HEK293 (cell line): ENCODE measurements at regions not wholly inside any gene's neighbourhood (a gene's known extent, or its start where the extent isn't known, plus 50 kb on each side); places are given as distances from the start of the nearest gene placed in this dataset.
A peak's percentile ranks its signal among the peaks of the same experiment; 100 is the strongest.

Experiments used
- CTCF ChIA-PET: fragments of 350-600 bp; formaldehyde crosslinking; extraction: SDS; loops from one replicate; lab custom pipeline; 2021; ENCODE audit warnings: antibody characterized with exemption; lab: Yijun Ruan, JAX
- POLR2A ChIA-PET: fragments of 300-600 bp; formaldehyde crosslinking; extraction: SDS; loops from one replicate; lab custom pipeline; 2020; ENCODE audit warnings: antibody characterized with exemption, inconsistent platforms; lab: Yijun Ruan, JAX
- H3K27ac ChIP-seq: fragments of 200-500 bp; sonication (Bioruptor generic); 2 replicates; pipeline ENCODE4 v1.5.1; 2014; ENCODE audit warnings: low read depth, low read length, control low read depth, inconsistent platforms; ENCODE audit errors: extremely low read depth
- H3K36me3 ChIP-seq, 2 experiments: fragments of 200-500 bp in 1 of 2; sonication (Bioruptor generic) in 1 of 2; 1 replicate in 1 of 2; 2 replicates in 1 of 2; pipeline ENCODE4 v1.5.1; 2014 to 2017; ENCODE audit warnings: inconsistent platforms in 2 of 2, low read length in 2 of 2; ENCODE audit not compliant: control insufficient read depth in 2 of 2, insufficient read depth in 1 of 2
- H3K4me1 ChIP-seq: fragments of 200-500 bp; sonication (Bioruptor generic); 2 replicates; pipeline ENCODE4 v1.5.1; 2014; ENCODE audit warnings: mild to moderate bottlenecking, low read length, inconsistent platforms; ENCODE audit not compliant: control insufficient read depth, insufficient read depth
- H3K4me3 ChIP-seq: 2 replicates; pipeline ENCODE4 v1.5.1; 2011; ENCODE audit warnings: low read depth, mild to moderate bottlenecking, control low read depth, low read length, moderate library complexity
- H3K9me3 ChIP-seq: fragments of 200-500 bp; sonication (Bioruptor generic); 2 replicates; pipeline ENCODE4 v1.5.1; 2014; ENCODE audit warnings: low read depth, low read length, inconsistent platforms; ENCODE audit not compliant: control insufficient read depth, insufficient read depth
- GLI2 ChIP-seq: fragments of 450-650 bp; formaldehyde crosslinking; IDR thresholded peaks from 2 replicates; pipeline ENCODE4; 2017; ENCODE audit warnings: missing biosample characterization, missing genetic modification characterization, low read depth, borderline replicate concordance
- GLIS1 ChIP-seq: fragments of 450-650 bp; formaldehyde crosslinking; IDR thresholded peaks from 2 replicates; pipeline ENCODE4 v1.5.1; 2016; ENCODE audit warnings: missing biosample characterization, missing genetic modification characterization
- YY2 ChIP-seq: fragments of 450-650 bp; formaldehyde crosslinking; IDR thresholded peaks from 2 replicates; pipeline ENCODE4 v1.5.1; 2016; ENCODE audit warnings: missing biosample characterization, missing genetic modification characterization
- ZBTB48 ChIP-seq: fragments of 450-650 bp; formaldehyde crosslinking; IDR thresholded peaks from 2 replicates; pipeline ENCODE4 v1.5.1; 2016; ENCODE audit warnings: missing biosample characterization, missing genetic modification characterization
- ZBTB6 ChIP-seq: fragments of 450-650 bp; formaldehyde crosslinking; IDR thresholded peaks from 2 replicates; pipeline ENCODE4 v1.5.1; 2017; ENCODE audit warnings: missing biosample characterization, missing genetic modification characterization
- ZFP69B ChIP-seq: fragments of 450-650 bp; formaldehyde crosslinking; IDR thresholded peaks from 2 replicates; pipeline ENCODE4 v1.5.1; 2016; ENCODE audit warnings: missing biosample characterization, missing genetic modification characterization
- ZIC2 ChIP-seq: fragments of 450-650 bp; formaldehyde crosslinking; IDR thresholded peaks from 2 replicates; pipeline ENCODE4 v1.5.1; 2016; ENCODE audit warnings: missing biosample characterization, missing genetic modification characterization
- ZNF10 ChIP-seq: fragments of 450-650 bp; formaldehyde crosslinking; IDR thresholded peaks from 2 replicates; pipeline ENCODE4 v1.5.1; 2017; ENCODE audit warnings: missing biosample characterization, missing genetic modification characterization
- ZNF214 ChIP-seq: fragments of 450-650 bp; formaldehyde crosslinking; IDR thresholded peaks from 2 replicates; pipeline ENCODE4 v1.5.1; 2017; ENCODE audit warnings: missing biosample characterization, mild to moderate bottlenecking, missing genetic modification characterization, borderline replicate concordance
- ZNF221 ChIP-seq: fragments of 450-650 bp; formaldehyde crosslinking; IDR thresholded peaks from 2 replicates; pipeline ENCODE4 v1.5.1; 2017; ENCODE audit warnings: missing biosample characterization, missing genetic modification characterization, borderline replicate concordance
- ZNF223 ChIP-seq: fragments of 450-650 bp; formaldehyde crosslinking; IDR thresholded peaks from 2 replicates; pipeline ENCODE4 v1.5.1; 2016; ENCODE audit warnings: missing biosample characterization, missing genetic modification characterization
- ZNF239 ChIP-seq: fragments of 450-650 bp; formaldehyde crosslinking; IDR thresholded peaks from 2 replicates; pipeline ENCODE4 v1.5.1; 2016; ENCODE audit warnings: missing biosample characterization, missing genetic modification characterization
- ZNF580 ChIP-seq: fragments of 450-650 bp; formaldehyde crosslinking; IDR thresholded peaks from 2 replicates; pipeline ENCODE4 v1.5.1; 2016; ENCODE audit warnings: missing biosample characterization, missing genetic modification characterization
- ZNF658 ChIP-seq: fragments of 450-650 bp; formaldehyde crosslinking; IDR thresholded peaks from 2 replicates; pipeline ENCODE4; 2016; ENCODE audit warnings: missing biosample characterization, missing genetic modification characterization
- ZNF660 ChIP-seq: fragments of 450-650 bp; IDR thresholded peaks from 2 replicates; pipeline ENCODE4 v1.5.1; 2018; ENCODE audit warnings: missing biosample characterization, mild to moderate bottlenecking, missing genetic modification characterization
- ZNF707 ChIP-seq: fragments of 450-650 bp; formaldehyde crosslinking; IDR thresholded peaks from 2 replicates; pipeline ENCODE4 v1.5.1; 2016; ENCODE audit warnings: missing biosample characterization, missing genetic modification characterization
- ZNF747 ChIP-seq: fragments of 450-650 bp; formaldehyde crosslinking; IDR thresholded peaks from 2 replicates; pipeline ENCODE4 v1.5.1; 2016; ENCODE audit warnings: missing biosample characterization, missing genetic modification characterization
- TF ChIP-seq, protein P1 (sequence below): fragments of 450-650 bp; formaldehyde crosslinking; IDR thresholded peaks from 2 replicates; pipeline ENCODE4 v1.5.1; 2017; ENCODE audit warnings: missing biosample characterization, mild to moderate bottlenecking, missing genetic modification characterization, moderate library complexity
- TF ChIP-seq, protein P2 (sequence below): fragments of 450-650 bp; formaldehyde crosslinking; IDR thresholded peaks from 2 replicates; pipeline ENCODE4 v1.5.1; 2016; ENCODE audit warnings: missing biosample characterization, missing genetic modification characterization
- TF ChIP-seq, protein P3 (sequence below): fragments of 450-650 bp; formaldehyde crosslinking; IDR thresholded peaks from 2 replicates; pipeline ENCODE4 v1.5.1; 2016; ENCODE audit warnings: missing biosample characterization, missing genetic modification characterization, borderline replicate concordance

DNA sequence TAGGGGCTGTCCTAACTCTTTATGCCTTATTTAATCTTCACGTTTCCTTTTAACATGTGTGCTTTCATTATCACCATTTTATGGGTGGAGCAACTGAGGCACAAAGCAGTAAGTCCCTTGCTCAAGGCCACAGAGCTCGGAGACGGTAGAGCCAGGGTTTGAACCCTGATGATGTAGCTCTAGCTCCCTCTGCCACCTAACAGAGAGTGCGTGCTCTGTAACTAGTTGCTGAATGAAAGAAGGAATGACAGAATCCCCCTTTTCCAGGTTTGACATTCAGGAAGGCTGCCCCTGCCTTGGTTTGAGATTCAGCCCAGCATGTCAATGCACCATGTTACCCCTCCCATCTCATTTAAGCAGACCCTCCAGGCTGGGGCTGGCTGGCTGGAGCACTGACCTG lies 193.3 kb upstream of the NAV2 start:
- POLR2A ChIA-PET: no interaction called here
- H3K9me3 ChIP-seq: no peaks in the 10 kb centered on the region
- H3K36me3 ChIP-seq: no peaks in the 10 kb centered on the region
- peaks cover 7% of the 10 kb centered on the region for H3K4me1 ChIP-seq
- H3K27ac ChIP-seq: peak overlapping the region; percentile 43; the same call in 1 of the 2 replicates
- TF ChIP-seq ZFP69B (tag by site-specific recombination) (no peak), ZNF707 (tag by site-specific recombination) (no peak), GLIS1 (tag by site-specific recombination) (no peak), ZNF660 (tag by site-specific recombination) (no peak), ZNF214 (tag by site-specific recombination) (no peak), ZNF658 (tag by site-specific recombination) (no peak)
- CTCF ChIA-PET: no interaction called here
- no peak overlapping the region for H3K4me3 ChIP-seq

DNA sequence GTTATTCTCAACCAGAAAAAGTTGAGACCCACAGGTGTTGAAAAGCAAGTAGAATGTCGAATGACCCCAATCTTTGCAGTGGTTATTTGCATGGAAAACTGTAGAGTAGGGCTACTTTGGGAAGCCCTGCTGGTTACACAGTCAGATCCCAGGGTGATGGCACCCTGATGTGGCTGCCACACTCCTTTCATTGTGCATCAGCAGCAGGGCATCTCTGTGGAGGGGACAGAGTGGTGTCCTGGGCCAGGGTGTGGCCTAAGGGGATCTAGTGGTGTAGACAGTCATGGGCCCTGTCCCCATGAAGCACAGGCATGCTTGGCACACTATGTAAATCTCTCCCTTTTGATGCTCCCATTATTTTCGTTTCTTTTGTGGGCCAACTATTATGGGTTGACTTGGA lies 199.4 kb upstream of the NAV2 start:
- H3K27ac ChIP-seq: no peak overlapping the region
- no peaks in the 10 kb centered on the region for H3K9me3 ChIP-seq
- H3K4me1 ChIP-seq: no peaks in the 10 kb centered on the region
- CTCF ChIA-PET: no interaction called here
- H3K4me3 ChIP-seq: no peak overlapping the region
- no peaks in the 10 kb centered on the region for H3K36me3 ChIP-seq
- no peak for TF ChIP-seq ZNF747
- TF ChIP-seq ZIC2 (tag by site-specific recombination): peak; percentile 82
- TF ChIP-seq ZBTB48: no peak
- no peak for TF ChIP-seq ZNF221
- no peak for TF ChIP-seq ZNF580 (tag by site-specific recombination)
- no peak for TF ChIP-seq ZNF10
- POLR2A ChIA-PET: no interaction called here

DNA sequence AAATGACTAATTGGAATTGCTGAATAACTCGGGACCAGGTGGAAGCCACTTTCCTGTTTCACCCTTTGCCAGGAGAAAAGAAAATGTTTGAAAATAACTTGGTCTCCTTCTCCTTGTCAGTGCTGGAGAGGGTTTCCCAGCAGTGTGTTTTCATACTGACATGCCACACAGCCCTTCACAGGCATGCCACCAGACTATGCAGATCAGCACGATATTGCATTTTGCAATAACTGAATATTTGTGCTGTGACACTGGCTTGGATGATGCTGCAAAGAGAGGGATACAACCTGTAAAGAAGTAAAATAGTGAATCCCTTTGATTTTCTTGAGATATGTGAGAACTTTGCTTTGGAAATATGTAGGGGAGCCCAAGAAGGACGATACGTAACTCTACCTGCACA lies 200.0 kb upstream of the NAV2 start:
- no peaks in the 10 kb centered on the region for H3K9me3 ChIP-seq
- TF ChIP-seq ZBTB6 (no peak), ZNF223 (tag by site-specific recombination) (no peak), ZNF239 (tag by site-specific recombination) (no peak), GLI2 (tag by site-specific recombination) (no peak), ZNF214 (tag by site-specific recombination) (no peak), YY2 (tag by site-specific recombination) (no peak)
- TF ChIP-seq, protein P1, sequence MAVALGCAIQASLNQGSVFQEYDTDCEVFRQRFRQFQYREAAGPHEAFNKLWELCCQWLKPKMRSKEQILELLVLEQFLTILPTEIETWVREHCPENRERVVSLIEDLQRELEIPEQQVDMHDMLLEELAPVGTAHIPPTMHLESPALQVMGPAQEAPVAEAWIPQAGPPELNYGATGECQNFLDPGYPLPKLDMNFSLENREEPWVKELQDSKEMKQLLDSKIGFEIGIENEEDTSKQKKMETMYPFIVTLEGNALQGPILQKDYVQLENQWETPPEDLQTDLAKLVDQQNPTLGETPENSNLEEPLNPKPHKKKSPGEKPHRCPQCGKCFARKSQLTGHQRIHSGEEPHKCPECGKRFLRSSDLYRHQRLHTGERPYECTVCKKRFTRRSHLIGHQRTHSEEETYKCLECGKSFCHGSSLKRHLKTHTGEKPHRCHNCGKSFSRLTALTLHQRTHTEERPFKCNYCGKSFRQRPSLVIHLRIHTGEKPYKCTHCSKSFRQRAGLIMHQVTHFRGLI (tag by site-specific recombination): no peak
- TF ChIP-seq, protein P2, sequence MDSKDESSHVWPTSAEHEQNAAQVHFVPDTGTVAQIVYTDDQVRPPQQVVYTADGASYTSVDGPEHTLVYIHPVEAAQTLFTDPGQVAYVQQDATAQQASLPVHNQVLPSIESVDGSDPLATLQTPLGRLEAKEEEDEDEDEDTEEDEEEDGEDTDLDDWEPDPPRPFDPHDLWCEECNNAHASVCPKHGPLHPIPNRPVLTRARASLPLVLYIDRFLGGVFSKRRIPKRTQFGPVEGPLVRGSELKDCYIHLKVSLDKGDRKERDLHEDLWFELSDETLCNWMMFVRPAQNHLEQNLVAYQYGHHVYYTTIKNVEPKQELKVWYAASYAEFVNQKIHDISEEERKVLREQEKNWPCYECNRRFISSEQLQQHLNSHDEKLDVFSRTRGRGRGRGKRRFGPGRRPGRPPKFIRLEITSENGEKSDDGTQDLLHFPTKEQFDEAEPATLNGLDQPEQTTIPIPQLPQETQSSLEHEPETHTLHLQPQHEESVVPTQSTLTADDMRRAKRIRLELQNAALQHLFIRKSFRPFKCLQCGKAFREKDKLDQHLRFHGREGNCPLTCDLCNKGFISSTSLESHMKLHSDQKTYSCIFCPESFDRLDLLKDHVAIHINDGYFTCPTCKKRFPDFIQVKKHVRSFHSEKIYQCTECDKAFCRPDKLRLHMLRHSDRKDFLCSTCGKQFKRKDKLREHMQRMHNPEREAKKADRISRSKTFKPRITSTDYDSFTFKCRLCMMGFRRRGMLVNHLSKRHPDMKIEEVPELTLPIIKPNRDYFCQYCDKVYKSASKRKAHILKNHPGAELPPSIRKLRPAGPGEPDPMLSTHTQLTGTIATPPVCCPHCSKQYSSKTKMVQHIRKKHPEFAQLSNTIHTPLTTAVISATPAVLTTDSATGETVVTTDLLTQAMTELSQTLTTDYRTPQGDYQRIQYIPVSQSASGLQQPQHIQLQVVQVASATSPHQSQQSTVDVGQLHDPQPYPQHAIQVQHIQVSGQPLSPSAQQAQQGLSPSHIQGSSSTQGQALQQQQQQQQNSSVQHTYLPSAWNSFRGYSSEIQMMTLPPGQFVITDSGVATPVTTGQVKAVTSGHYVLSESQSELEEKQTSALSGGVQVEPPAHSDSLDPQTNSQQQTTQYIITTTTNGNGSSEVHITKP (tag by site-specific recombination): no peak
- TF ChIP-seq, protein P3, sequence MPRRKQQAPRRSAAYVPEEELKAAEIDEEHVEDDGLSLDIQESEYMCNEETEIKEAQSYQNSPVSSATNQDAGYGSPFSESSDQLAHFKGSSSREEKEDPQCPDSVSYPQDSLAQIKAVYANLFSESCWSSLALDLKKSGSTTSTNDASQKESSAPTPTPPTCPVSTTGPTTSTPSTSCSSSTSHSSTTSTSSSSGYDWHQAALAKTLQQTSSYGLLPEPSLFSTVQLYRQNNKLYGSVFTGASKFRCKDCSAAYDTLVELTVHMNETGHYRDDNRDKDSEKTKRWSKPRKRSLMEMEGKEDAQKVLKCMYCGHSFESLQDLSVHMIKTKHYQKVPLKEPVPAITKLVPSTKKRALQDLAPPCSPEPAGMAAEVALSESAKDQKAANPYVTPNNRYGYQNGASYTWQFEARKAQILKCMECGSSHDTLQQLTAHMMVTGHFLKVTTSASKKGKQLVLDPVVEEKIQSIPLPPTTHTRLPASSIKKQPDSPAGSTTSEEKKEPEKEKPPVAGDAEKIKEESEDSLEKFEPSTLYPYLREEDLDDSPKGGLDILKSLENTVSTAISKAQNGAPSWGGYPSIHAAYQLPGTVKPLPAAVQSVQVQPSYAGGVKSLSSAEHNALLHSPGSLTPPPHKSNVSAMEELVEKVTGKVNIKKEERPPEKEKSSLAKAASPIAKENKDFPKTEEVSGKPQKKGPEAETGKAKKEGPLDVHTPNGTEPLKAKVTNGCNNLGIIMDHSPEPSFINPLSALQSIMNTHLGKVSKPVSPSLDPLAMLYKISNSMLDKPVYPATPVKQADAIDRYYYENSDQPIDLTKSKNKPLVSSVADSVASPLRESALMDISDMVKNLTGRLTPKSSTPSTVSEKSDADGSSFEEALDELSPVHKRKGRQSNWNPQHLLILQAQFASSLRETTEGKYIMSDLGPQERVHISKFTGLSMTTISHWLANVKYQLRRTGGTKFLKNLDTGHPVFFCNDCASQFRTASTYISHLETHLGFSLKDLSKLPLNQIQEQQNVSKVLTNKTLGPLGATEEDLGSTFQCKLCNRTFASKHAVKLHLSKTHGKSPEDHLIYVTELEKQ: no peak
- no peak overlapping the region for H3K4me3 ChIP-seq
- H3K4me1 ChIP-seq: no peaks in the 10 kb centered on the region
- no peak overlapping the region for H3K27ac ChIP-seq
- ChIA-PET POLR2A (no interaction called here), CTCF (no interaction called here)
- no peaks in the 10 kb centered on the region for H3K36me3 ChIP-seq
